ENCODE measurements at regions not wholly inside any gene's neighbourhood (a gene's known extent, or its start where the extent isn't known, plus 50 kb on each side); places are given as distances from the start of the nearest gene placed in this dataset.

DNA sequence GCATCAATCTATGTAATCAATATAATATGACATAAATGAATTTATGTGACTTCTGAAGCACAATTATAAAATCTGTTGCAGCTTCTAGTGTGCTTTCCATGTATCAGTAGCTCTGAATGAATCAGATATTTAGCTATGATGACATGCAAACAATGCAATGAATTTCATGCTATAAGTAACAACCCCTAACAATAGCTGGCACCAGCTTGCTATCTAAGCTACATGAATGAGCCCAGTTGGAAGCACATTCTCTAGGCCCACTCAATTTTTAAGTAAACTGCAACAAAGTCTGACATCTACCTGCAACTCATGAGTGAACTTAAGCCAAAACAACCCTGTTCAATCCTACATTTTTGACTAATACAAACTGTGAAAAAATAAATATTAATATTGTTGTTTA, 507.3 kb upstream of the ROBO1 start:
- no peak for FAIRE-seq

DNA sequence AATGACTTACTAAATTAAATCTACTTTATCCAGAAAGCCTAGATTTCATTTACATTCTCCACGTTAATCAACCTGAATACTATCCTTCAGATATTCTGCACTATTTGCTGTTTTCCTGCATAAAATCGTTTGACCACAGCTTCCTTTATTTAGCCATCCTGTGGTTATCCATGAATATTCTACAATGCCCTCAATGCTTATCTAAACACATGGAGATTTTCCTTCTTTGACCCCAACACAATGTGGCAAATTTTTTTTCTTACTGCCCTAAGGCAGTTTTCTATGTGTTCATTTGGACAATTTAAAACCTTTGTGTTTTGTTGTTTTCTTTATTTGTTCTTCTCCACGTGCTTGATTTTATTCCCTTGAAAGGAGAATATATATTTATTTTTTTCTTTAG, 495.5 kb upstream of the ROBO1 start:
- FAIRE-seq, result no peak

DNA sequence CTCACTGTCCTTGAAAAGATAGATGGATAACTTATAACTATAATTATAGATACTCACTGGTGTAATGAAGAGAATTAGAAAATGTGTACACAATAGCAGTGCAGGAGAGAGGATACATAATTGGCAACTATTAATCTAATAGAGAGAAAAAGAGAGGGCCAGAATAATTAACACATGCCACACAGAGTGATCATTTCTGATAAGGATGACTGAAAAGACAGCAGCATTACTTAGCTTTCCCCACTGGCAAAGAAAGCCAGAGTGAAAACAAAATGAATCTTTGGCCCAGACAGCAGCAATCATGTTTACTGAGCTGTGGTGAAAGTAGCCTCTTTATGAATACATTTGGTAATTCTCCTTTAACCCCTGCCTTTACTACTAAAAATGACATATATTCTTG, 493.3 kb upstream of the ROBO1 start:
- FAIRE-seq, result no peak

DNA sequence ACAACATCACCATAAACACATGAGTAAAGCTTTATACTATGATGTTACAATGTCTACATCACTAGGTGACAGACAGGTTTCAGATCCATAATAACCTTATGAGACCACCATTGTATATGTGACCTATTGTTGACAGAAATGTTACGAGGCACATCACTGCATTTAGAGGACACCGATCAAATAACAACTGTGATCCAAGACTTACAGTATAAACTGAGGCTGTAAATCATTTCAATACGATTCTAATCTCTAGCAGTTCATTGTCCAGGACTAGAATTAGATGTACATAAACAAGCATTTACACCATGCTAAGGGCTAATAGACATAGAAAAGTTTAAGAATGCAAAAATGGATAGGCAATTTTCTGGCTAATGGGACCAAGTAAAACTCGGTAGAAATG, 491.9 kb upstream of the ROBO1 start:
- FAIRE-seq, result no peak

DNA sequence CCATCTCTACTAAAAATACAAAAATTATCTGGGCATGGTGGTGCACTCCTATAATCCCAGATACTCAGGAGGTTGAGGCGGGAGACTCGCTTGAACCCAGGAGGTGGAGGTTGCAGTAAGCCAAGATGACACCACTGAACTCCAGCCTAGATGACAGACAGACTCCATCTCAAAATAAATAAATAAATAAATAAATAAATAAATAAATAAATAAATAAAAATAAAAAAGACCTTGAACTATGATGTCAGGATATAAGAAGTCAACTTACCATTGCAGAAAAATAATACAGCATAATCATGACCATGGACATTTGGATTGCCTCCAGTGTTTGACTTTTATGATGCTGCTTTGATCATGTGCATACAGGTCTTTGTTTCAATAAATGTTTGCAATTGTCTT, 484.3 kb upstream of the ROBO1 start:
- no peak for FAIRE-seq

DNA sequence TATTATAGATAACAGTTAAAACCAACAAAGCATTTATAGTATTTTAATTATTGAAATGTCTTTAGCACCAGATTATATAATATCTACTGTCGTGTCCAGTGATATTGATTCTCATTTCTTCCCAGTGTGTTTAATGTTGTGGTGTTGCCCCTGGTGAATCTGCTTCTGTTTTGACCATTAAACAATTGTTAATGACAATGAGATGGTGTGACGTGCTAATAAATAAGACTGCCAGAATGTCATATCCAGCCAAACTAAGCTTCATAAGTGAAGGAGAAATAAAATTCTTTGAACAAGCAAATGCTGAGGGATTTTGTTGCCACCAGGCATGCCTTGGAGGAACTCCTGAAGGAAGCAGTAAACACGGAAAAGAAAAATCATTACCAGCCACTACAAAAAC, 480.0 kb upstream of the ROBO1 start:
- no peak for FAIRE-seq

DNA sequence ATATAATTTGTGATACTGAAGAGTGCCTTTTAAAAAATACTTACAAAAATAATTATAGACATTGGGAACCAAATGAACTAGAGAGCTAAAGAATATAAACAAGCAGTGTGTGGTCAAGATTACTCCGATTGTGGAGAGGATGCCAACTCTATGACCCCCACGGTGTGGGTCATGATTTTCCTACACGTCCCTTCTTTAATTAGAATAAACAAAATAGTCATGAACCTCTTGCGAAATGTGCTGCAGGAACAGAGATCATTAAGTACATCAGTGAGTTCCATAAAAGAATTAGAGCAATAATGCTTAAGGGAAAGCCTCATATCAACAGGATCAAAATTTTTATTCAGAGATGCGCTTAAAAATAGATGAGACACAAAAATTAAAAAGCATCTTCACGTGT, 476.6 kb upstream of the ROBO1 start:
- no peak for FAIRE-seq

DNA sequence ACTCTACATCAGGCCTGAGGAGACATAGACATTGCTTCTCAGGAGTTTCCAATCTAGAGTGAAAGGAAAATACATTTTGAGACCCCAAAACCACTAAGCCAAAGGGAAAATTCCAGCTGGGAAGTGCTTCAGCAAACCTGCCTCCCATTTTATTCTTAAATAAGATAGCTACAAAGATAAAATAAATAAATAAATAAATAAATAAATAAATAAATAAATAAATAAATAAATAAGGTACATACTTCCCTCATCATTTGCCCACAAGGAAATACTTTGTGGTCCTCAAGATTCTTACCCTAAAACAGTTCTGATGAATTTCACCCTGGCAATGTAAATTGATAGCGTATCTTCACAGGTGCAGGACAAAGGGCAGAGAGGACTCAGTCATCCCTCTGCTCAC, 474.0 kb upstream of the ROBO1 start:
- no peak for FAIRE-seq

DNA sequence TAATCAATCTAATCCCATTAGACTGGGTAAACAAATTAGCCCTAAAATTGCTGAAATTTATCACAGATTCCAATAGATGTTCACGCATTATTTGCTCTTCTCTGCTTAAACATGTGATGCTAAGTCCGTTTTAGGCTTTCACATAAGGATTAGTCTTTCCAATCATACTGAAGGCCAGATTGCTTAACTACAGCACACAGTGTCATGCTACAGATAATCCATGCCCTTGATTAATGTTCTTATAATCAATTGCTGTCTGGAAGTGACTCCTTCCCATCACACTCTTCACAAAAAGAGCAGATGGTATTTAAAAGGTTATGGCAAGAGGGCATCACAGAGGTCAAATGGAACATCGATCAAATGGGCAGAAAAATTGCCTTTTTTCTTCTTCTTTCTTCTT, 471.5 kb upstream of the ROBO1 start:
- no peak for FAIRE-seq

DNA sequence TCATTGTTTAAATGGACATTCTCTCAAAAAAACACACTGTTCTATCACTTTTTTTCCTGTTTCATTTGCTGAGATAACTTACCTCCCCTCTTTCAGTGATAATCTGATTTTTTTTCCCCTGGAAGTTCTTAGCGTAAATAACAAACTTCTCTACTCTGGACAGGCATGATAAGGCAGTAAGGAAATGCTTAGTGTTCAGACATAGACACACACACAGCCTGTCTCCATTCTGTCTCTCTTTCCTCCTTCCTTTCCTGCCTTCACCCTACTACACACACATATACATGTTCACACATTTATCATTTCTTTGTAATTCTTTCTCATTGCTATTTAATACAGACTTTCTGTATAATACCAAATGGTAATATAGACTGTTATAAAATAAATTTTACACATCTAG, 470.8 kb upstream of the ROBO1 start:
- FAIRE-seq, result no peak

DNA sequence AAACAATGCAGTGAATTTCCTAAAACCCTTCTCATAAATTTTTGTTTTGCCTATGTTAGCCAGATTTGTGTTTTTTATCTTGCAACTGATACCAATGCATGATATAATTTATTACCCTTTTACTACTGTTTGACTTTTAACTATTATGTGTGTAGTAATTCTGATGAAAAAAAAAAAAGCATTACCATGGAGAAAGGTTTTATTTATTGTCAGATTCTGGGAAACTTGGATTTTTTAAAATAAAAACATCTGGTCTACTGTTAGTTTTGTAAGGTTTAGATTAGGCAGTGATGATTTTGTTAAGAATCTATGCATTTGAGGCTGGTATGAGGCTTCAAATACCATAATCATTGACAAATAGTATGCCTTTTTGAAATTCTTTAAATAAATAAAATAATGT, 470.4 kb upstream of the ROBO1 start:
- FAIRE-seq, result no peak

DNA sequence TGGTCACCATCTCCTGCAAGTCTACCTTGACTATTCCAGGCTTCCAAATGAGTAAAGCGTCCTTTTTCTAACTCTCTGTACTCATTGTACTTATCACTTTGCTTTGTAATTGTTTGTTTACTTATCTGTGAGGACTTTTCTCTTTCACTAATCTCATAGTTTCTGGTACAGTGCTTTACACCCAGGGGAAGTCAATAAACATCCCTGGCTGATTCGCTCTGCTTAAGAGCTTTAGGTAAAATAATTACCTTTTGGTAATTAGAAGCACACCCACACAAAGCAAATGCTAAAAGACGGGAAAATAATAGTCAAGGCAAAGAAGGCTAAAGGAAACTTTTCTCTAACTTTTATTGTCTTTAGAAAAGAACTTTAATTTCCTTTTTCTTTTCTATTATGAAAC, 466.9 kb upstream of the ROBO1 start:
- no peak for FAIRE-seq

DNA sequence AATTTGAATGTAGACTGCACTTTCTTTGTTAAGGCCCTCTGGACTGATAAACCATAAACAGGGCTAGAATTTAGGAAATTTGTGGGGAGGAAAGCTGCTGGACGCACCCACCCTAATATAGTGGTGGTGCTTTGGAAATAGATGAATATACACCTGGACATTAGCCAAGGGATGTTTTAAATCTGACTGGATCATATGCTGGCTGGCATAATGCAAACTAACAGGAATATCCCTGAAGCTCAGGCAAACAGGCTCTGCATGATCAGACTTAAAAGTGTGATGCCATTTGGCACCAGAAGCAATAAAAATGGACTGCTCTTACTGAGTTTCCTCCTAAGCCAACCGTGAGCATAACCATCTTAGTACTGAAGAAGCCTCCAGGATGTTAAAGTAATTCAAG, 465.8 kb upstream of the ROBO1 start:
- no peak for FAIRE-seq

DNA sequence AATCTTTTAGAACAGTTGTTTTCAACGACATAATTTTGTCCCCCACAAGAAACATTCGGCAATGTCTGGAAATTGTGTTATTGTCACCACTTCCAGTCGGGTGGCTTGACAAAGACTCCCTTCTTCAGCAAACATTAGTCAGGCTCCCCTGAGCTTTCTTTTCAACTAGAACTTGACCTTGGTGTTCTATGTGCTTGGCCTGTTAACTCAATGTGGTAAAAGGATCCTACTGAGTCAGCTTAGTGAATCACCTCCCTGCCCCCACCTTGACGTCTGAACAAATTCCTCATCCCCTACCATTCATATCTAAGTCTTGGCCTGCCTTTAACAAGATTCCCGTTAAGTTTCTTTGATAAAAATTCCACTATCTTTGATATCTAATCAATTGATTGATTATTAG, 465.0 kb upstream of the ROBO1 start:
- no peak for FAIRE-seq

DNA sequence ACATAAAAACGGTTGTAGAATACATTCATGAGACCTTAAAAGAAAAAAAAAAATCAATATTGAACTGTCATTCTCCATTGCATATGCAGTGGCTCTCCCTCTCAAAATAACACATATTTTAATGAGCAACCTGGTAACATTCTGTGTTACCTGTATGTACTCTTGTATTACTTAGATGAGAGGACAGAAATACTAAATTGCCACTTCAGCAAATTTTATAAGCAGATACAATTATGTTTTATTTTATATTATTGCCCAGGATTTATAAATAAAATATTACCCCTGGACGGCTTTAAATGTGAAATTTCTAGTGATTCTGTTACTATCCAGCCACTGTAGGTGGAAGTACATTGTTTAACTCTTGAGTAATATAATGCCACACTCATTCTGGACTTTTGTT, 463.2 kb upstream of the ROBO1 start:
- no peak for FAIRE-seq

DNA sequence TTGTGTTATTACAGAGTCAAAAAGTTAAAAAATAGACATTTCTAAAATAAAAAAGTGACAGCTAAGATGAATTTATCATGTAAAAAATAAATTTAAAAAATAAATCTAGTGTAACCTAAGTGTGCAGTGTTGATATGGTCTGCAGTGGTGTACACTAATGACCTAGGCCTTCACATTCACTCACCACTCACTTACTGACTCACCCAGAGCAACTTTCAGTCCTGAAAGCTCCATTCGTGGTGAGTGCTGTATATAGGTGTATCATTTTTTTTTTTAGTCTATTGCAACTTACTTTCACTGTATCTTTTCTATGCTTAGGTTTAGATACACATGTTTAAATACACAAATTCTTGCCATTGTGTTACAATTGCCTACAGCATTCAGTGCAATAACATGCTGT, 459.4 kb upstream of the ROBO1 start:
- FAIRE-seq, result no peak

DNA sequence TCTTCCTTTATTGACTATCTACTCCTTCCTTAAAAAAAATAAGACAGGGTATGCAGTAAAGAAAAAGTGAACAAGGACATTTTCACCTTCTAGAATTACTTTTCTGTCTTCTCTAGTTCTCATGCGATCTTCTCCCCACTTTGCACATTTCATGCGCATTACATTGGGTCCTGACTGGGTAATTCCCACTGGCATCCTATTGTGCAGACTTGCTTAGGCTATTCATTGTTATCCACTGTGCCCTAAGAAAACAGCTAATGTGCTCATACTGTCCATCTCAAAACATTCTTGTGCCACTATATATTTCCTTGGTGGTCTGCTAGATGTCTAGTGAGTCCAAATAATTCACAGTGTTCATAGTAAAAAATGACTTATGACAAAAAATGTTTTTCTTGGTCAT, 447.4 kb upstream of the ROBO1 start:
- FAIRE-seq, result no peak

DNA sequence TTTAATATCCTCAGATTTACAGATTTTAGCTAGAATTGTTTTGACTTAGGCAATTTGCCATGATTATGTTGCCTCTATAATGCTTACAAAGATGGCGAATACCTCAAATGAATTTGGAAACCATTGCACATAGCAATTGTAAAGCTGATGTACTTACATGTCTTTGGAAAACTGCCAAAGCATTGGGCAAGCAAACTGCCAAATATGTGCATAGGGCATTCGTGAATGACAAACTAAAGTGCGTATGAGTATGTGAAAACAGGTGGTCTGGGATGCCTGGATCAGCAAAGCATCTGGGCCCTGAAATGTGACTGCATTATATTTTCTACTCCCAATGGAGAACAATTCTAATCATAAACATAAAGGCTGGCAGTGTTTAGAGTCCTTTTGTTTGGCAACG, 445.3 kb upstream of the ROBO1 start:
- no peak for FAIRE-seq

DNA sequence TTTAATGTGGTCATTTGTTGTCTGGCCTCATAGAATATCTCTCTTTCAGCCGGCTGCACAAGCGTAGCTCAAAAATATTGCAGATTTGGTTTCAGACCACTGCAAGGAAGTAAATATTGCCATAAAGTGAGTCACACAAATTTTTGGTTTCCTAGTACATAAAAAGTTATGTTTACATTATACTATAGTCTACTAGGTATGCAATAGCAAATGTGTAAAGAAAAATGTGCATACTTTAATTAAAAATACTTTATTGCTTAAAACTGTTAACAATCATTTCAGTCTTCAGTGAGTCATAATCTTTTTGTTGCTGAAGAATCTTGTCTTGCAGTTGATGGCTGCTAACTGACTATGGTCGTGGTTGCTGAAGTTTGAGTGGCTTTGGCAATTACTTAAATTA, 425.1 kb upstream of the ROBO1 start:
- no peak for FAIRE-seq

DNA sequence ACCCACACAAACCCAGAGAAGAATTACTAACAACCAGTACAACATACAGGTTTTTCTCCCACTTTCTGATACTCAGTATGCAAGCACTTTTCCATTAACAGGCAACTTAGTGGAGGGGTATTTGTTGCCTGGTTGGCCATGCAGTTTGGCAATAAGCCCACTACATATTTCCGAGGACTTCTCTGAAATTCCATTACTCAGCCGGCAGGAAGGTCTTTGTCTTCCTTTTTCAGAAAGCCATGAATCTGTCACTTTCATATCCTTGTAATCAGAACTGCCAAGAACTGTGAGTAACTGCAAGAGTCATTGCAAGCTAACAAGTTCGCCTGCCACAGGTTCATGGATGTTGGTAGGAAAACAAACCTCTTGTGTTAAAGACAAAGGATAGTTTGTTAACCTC, 422.3 kb upstream of the ROBO1 start:
- no peak for FAIRE-seq

DNA sequence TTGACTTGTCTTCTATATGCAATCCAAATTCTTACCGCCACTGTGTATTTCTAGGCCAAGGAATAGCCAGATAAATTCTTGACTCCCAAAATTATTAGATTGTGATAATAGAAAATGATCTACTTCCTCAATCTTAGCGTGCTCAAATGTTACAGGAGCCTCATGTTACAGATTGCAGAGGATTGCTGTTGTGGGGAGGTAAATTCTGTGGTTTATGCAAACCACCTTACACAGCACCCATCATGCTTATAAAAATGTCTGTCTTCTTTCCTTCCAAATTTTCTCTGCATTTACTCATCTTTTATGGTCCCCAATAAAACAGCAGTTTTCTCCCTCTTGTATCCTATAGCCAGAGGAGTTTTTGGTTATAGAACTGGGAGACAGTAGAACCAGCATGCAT, 420.2 kb upstream of the ROBO1 start:
- FAIRE-seq, result no peak

DNA sequence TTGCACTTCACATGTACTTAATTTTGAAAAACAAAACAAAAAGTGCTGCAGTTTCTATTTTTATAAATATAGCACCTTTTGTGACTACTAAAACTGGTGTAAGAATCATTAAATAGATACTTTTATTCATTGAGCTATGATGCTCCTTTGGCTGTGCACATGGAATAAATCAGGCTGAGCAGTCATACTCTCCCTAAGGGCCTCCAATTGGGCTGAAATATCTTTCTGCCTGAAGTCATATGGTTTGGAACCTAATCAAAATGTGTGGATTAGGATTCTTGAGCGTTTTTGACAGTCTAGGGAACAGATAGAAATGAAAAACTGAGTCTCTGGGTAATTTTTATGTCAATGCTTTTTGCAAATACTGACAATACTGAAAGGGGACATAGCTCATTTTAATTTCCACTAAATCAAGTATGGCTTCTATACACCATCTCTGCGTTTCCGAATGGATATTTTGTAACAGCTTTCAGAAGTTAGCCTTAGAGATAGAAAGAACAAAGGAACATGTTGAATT, 392.2 kb upstream of the ROBO1 start:
- no peak for FAIRE-seq

DNA sequence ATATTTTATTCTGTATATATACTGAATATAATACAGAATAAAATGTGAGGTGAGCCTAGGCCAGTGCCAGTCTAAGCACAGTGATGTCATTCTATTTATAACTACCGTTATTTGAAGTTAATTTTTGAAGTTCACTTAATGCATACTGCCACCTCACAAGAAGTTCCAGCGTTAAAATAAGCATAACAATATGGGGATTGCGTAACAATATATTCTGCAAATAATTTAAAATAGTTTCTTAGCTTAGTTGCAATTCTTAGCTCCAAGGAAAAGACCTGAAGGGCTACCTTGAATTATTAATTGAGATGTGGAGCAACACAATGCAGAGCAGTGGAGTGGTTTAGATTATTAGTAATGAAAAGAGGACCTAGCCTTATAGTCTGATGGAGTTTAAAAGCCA, 390.5 kb upstream of the ROBO1 start:
- no peak for FAIRE-seq

DNA sequence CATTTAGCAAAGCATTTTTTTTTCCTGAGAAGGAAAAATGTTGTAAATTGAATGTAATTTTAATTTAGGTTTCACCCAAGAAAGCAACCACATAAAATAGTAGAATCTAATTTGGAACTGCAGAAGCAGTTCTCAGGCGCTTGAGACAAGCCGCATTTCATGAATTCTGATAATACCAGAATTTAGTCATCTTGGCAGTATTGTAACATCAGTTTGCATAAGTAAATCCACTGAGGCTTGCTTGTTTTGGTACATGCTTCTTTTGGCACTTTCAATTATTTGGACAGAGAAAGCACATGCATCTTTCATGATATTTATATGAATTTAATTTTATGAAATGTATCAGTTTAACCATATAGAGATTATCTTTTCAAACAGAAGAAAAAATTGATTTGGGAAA, 389.7 kb upstream of the ROBO1 start:
- FAIRE-seq, result no peak

DNA sequence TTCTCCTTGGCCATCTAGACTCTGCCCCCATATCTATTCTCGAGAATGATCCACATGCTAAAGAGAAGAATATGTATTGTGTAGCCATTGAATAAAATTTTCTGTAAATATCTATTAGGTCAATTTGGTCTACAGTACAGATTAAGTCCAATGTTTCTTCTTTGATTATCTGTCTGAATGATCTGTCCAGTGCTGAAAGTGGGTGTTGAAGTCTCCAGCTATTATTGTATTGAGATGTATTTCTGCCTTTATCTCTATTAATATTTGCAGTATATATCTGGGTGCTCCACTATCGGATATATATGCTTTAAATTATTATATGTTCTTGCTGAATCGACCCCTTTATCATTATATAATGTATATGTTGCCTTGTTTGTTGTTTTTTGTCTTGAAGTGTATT, 384.9 kb upstream of the ROBO1 start:
- no peak for FAIRE-seq

DNA sequence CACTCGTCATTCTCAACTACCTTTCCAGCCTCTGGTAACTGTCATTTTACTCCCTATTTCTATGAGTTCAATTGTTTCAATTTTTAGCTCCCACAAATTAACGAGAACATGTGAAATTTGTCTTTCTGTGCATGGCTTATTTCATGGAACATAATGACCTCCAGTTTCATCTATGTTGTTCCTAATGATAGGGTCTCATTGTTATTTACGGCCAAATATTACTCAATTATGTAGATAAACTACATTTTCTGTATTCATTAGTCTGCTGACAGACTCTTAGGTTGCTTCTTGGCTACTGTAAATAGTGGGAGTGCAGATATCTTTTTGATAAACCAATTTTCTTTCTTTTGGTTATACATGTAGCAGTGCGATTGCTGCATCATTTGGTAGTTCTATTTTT, 374.9 kb upstream of the ROBO1 start:
- no peak for FAIRE-seq
